VCaP (cell line): ENCODE measurements at regions not wholly inside any gene's neighbourhood (a gene's known extent, or its start where the extent isn't known, plus 50 kb on each side); places are given as distances from the start of the nearest gene placed in this dataset.
"Not testable (repeated sequence)": the region's sequence is repeated elsewhere in the genome, so short reads cannot be mapped to it uniquely, and the experiment has no call there.

Source experiments
- H3K27ac ChIP-seq: fragments of 450-650 bp; 2 replicates; pipeline ENCODE4 v1.5.1; 2017
- CTCF ChIP-seq: fragments of 450-650 bp; conservative IDR thresholded peaks from 2 replicates; pipeline ENCODE4 v1.5.1; 2017; ENCODE audit warnings: mild to moderate bottlenecking, moderate library complexity

DNA sequence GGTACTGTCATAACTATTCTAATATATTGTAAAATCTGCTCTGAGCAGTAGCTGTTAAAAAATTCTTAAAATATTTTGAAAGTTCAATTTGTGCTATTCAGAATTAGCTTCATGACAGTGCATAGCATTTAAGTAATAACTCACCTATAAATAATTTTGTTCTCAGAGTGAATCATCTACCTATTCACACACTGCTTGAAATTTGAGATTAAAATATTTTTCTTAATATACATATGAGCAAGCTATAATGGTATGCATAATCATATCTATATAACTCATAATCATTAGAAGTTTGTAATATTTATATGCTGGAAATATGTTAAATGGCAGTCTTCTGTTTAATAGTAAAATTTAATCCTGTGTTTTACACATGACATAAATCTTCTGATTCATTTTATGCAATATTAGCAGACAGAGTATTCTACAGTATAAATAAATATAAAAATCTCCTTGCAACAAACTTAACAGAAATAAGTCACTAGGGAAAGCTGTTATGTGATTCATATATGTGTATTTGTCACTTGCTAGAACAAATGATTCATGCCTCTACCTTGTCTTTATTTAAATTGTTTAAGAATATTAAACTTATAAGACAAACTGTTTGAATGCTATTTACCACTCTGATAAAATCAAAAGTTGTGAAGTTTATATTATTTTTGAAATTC lies 710.8 kb downstream of the PLOD2 start:
- no peak for TF ChIP-seq CTCF
- H3K27ac ChIP-seq: no peak overlapping the region

DNA sequence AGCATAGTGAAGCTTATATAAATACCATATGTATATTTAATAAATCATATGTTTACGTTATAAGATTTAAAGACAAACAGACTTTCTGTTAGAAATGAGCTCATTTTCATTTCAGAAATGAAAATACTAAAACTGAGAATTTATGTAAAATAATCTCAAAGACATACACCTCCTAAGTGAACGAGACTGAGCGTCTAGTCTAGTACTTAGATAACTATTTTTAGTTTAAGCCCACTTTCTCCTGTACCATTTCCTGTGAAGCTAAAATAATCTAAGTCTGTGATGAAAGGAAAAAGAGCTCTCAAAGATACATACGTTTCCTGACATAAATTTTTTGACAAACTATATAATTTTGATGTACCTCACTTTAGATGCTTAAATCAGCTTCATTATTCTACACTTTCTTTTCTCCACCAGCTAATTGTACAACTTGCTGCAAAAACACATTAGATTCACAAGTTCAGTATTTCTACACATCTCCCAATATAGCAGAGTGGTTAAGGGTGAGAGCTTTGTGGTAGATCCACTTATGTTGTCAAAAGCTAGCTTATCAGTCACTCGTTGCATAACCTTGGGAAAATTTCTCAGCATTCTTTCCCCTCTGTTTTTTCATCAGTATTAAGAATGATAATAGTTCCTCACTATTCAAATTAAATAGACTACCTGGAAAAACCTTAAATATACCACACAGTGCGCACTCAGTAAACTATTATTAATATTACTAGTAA lies 703.0 kb downstream of the PLOD2 start:
- H3K27ac ChIP-seq: no peak overlapping the region
- no peak for TF ChIP-seq CTCF

DNA sequence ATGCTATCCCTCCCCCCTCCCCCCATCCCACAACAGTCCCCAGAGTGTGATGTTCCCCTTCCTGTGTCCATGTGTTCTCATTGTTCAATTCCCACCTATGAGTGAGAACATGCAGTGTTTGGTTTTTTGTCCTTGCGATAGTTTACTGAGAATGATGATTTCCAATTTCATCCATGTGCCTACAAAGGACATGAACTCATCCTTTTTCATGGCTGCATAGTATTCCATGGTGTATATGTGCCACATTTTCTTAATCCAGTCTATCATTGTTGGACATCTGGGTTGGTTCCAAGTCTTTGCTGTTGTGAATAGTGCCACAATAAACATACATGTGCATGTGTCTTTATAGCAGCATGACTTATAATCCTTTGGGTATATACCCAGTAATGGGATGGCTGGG lies 701.3 kb downstream of the PLOD2 start:
- not testable (repeated sequence) for H3K27ac ChIP-seq

GRCh38 chr3:145471976-145472375 lies 689.0 kb downstream of the PLOD2 start:
- no peak for TF ChIP-seq CTCF
- no peak overlapping the region for H3K27ac ChIP-seq

- not testable (repeated sequence) for H3K27ac ChIP-seq
Observed at GRCh38 chr3:145482735-145483134, 678.2 kb downstream of the PLOD2 start.

GRCh38 chr3:145483992-145484391 lies 677.0 kb downstream of the PLOD2 start:
- H3K27ac ChIP-seq: no peak overlapping the region
- TF ChIP-seq CTCF: no peak

DNA sequence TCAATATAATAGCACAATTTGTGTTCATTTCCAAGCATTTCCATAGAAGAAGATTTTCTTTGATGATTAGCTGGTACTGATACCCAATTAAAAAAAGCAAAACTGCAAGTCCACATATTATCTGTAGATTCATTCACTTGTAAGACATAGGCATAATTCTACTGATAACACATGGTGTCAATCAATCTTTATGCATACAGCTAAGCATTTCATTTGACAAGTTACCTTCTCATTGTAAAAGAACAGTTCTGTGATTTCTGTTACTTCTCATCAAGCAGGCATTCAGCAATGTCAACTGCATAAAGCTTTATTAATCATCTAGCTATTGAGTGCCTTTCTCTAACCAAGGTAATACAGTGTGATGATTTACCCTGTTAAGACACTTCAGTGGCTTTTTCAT lies 672.0 kb downstream of the PLOD2 start:
- no peak for TF ChIP-seq CTCF
- no peak overlapping the region for H3K27ac ChIP-seq

DNA sequence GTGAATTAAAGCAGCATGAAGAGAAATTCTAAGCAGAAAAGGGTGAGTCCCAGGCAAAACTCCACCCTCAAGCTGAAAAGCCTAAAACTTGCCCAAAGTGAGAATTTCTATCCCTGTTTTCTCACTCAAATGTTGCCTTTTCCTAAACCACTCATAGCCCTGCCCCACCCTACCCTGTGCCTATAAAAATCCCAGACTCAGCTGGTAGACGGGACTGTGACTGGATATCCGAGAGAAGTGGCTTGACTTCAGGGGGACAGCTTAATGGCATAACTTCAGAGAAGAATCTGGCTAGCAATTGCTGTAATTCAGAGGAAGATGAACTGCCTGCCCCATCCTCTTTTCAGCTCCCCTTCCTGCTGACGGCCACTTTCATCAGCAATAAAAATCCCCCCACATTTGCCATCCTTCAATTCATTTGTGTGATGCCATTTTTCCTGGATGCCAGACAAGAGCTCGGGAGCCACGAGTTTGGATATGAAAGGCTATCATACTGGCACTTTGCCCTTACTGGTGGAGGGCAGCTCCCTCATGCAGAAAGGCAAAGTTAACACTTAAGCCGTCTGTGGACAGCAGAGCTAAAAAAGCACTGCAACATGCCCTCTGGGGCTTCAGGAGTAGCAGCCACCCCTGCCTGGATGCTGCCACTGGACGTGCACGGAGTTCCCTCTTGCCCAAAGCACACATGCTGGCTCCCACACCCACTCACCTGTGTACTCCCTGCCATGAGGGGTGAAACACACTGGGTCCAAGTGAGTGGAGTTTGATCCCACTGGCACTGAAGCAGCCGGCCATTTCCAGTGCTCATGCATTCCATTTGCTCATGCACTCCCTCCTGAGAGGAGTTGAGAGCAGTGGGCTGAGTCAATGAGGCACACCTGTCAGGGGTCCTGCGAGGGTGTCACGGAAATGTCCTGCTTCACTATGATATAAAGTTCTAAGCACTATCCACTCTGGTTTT lies 670.6 kb downstream of the PLOD2 start:
- no peak overlapping the region for H3K27ac ChIP-seq
- TF ChIP-seq CTCF: no peak
